SK-N-SH (cell line): ENCODE measurements at regions not wholly inside any gene's neighbourhood (a gene's known extent, or its start where the extent isn't known, plus 50 kb on each side); places are given as distances from the start of the nearest gene placed in this dataset.

ENCODE experiments used
- CTCF ChIA-PET: fragments of 300-600, 350-600 bp; formaldehyde crosslinking; extraction: SDS; loops from one replicate; lab custom pipeline; 2021; lab: Yijun Ruan, JAX
- POLR2A ChIA-PET: fragments of 350-600 bp; sonication (Branson Sonifier 250); formaldehyde crosslinking; extraction: SDS; loops from one replicate; lab custom pipeline; 2020; ENCODE audit warnings: antibody characterized with exemption, inconsistent platforms; lab: Yijun Ruan, JAX
- DNase-seq: peaks from one replicate; pipeline ENCODE4 v3.0.0; 2012
- H2AFZ ChIP-seq: fragments of 200-600 bp; sonication (generic); 2 replicates; pipeline ENCODE4 v1.8.1; 2016; ENCODE audit warnings: antibody characterized with exemption, mild to moderate bottlenecking, low read depth
- H3F3A ChIP-seq: fragments of 200-600 bp; sonication (generic); replicated peaks from 2 replicates; pipeline ENCODE3; 2016; ENCODE audit warnings: antibody characterized with exemption, mild to moderate bottlenecking; ENCODE audit not compliant: insufficient read depth
- H3K27ac ChIP-seq, 2 experiments: fragments of 200-500 bp in 1 of 2; fragments of 200-600 bp in 1 of 2; sonication (Bioruptor generic) in 1 of 2; sonication (generic), shearing (Covaris generic) in 1 of 2; 2 replicates each; pipeline versions ENCODE4 v1.5.1 to v1.6.1; 2014 to 2016; ENCODE audit warnings: low read depth in 2 of 2, inconsistent platforms in 1 of 2, low read length in 1 of 2, mild to moderate bottlenecking in 1 of 2, mixed read lengths in 1 of 2
- H3K27me3 ChIP-seq: fragments of 200-600 bp; sonication (generic), shearing (Covaris generic); 2 replicates; pipeline ENCODE4 v1.6.1; 2016; ENCODE audit warnings: mixed run types; ENCODE audit not compliant: insufficient read depth
- H3K36me3 ChIP-seq, 2 experiments: fragments of 200-500 bp in 1 of 2; fragments of 200-600 bp in 1 of 2; sonication (Bioruptor generic) in 1 of 2; sonication (generic) in 1 of 2; replicated peaks in 1 of 2; 2 replicates each; pipeline versions ENCODE3 to v1.5.1; 2014 to 2016; ENCODE audit warnings: low read length in 1 of 2, mild to moderate bottlenecking in 1 of 2; ENCODE audit not compliant: insufficient read depth in 2 of 2, control insufficient read depth in 1 of 2
- H3K4me1 ChIP-seq, 2 experiments: fragments of 200-500 bp in 1 of 2; fragments of 200-600 bp in 1 of 2; sonication (Bioruptor generic) in 1 of 2; sonication (generic), shearing (Covaris generic) in 1 of 2; 2 replicates each; pipeline versions ENCODE4 v1.5.1 to v1.6.1; 2014 to 2016; ENCODE audit warnings: low read depth in 1 of 2, low read length in 1 of 2, mixed run types in 1 of 2; ENCODE audit not compliant: insufficient read depth in 2 of 2, control insufficient read depth in 1 of 2
- H3K4me2 ChIP-seq: fragments of 200-600 bp; sonication (generic), shearing (Covaris generic); 2 replicates; pipeline ENCODE4 v1.6.1; 2017; ENCODE audit warnings: mixed run types
- H3K4me3 ChIP-seq, 2 experiments: fragments of 200-500 bp in 1 of 2; fragments of 200-600 bp in 1 of 2; sonication (Bioruptor generic) in 1 of 2; sonication (generic), shearing (Covaris generic) in 1 of 2; 2 replicates each; pipeline versions ENCODE4 v1.5.1 to v1.8.1; 2014 to 2016; ENCODE audit warnings: low read depth in 2 of 2, inconsistent platforms in 1 of 2, low read length in 1 of 2, mild to moderate bottlenecking in 1 of 2, mixed read lengths in 1 of 2, moderate library complexity in 1 of 2
- H3K79me2 ChIP-seq: fragments of 200-600 bp; sonication (generic); 2 replicates; pipeline ENCODE4 v1.8.1; 2017; ENCODE audit warnings: mild to moderate bottlenecking; ENCODE audit not compliant: insufficient read depth
- H3K9ac ChIP-seq: fragments of 200-600 bp; sonication (generic); 2 replicates; pipeline ENCODE4 v1.6.1; 2017; ENCODE audit warnings: mixed run types
- H3K9me2 ChIP-seq: fragments of 200-600 bp; sonication (generic); 2 replicates; pipeline ENCODE4 v1.6.1; 2017; ENCODE audit warnings: mixed run types
- H3K9me3 ChIP-seq: fragments of 200-600 bp; sonication (generic); 2 replicates; pipeline ENCODE4 v1.6.1; 2017; ENCODE audit warnings: mixed run types, mild to moderate bottlenecking, moderate library complexity
- H4K20me1 ChIP-seq: fragments of 200-600 bp; sonication (generic); 2 replicates; pipeline ENCODE4 v1.6.1; 2017; ENCODE audit warnings: mild to moderate bottlenecking, mixed run types; ENCODE audit not compliant: insufficient read depth
- EZH2phosphoT487 ChIP-seq: fragments of 200-600 bp; sonication (generic); IDR thresholded peaks from 2 replicates; pipeline ENCODE4 v1.6.1; 2017; ENCODE audit warnings: low read depth, mixed run types, mild to moderate bottlenecking, antibody characterized with exemption, moderate library complexity, borderline replicate concordance
- FOSL2 ChIP-seq: IDR thresholded peaks from 2 replicates; pipeline ENCODE4 v1.4.0; 2012; ENCODE audit warnings: low read depth, mild to moderate bottlenecking, moderate library complexity, borderline replicate concordance
- GABPA ChIP-seq: IDR thresholded peaks from 2 replicates; pipeline ENCODE4 v1.4.0; 2012; ENCODE audit warnings: low read depth, mild to moderate bottlenecking
- JUND ChIP-seq: IDR thresholded peaks from 2 replicates; pipeline ENCODE4 v1.4.0; 2012
- MAX ChIP-seq: IDR thresholded peaks from 2 replicates; pipeline ENCODE4 v1.4.0; 2012; ENCODE audit warnings: low read depth
- POLR2AphosphoS5 ChIP-seq: IDR thresholded peaks from 2 replicates; pipeline ENCODE4 v1.6.1; 2012; ENCODE audit warnings: low read depth, low read length
- RCOR1 ChIP-seq: fragments of 150-350 bp; IDR thresholded peaks from 2 replicates; pipeline ENCODE4 v1.6.1; 2017; ENCODE audit warnings: antibody characterized with exemption, low read length
- RFX5 ChIP-seq: IDR thresholded peaks from 2 replicates; pipeline ENCODE4 v1.6.1; 2012; ENCODE audit warnings: mild to moderate bottlenecking, improper control_type of control experiment, low read length
- SIN3A ChIP-seq: IDR thresholded peaks from 2 replicates; pipeline ENCODE4 v1.6.1; 2012; ENCODE audit warnings: low read depth, mild to moderate bottlenecking, low read length, moderate library complexity, borderline replicate concordance
- SMC3 ChIP-seq: IDR thresholded peaks from 2 replicates; pipeline ENCODE4 v1.6.1; 2012; ENCODE audit warnings: low read depth, low read length, improper control_type of control experiment
- ZBTB33 ChIP-seq: IDR thresholded peaks from 2 replicates; pipeline ENCODE4 v1.4.0; 2012; ENCODE audit warnings: low read depth, borderline replicate concordance
- WGBS: methylation state at CpG from one replicate; pipeline ENCODE4 v1.1.6; 2017; ENCODE audit warnings: low lambda C conversion rate; 5-methylcytosine and 5-hydroxymethylcytosine counted together

- DNase-seq = no peak
- Histone ChIP-seq H3K4me3 (no peak overlapping the region), H3K27ac (peak overlapping the region in 1 of 2 experiments; percentile 43; a peak in 2 of 4 replicates), H3K27me3 (no peaks in the 10 kb centered on the region), H2AFZ (no peak overlapping the region), H3K4me2 (no peak overlapping the region), H3K4me1 (no peaks in the 10 kb centered on the region; a peak in 1 of 4 replicates), H3F3A (no peaks in the 10 kb centered on the region), H3K79me2 (no peaks in the 10 kb centered on the region), H3K9me2 (no peaks in the 10 kb centered on the region), H3K9ac (no peak overlapping the region), H4K20me1 (no peaks in the 10 kb centered on the region), H3K9me3 (no peaks in the 10 kb centered on the region), H3K36me3 (no peaks in the 10 kb centered on the region)
- ChIA-PET POLR2A (no interaction called here), CTCF (no interaction called here)
- 61% methylated on average over 2 of the region's 2 CpGs for WGBS
- TF ChIP-seq GABPA = no peak
- no peak for TF ChIP-seq EZH2phosphoT487
- TF ChIP-seq MAX = no peak
- no peak for TF ChIP-seq JUND
- no peak for TF ChIP-seq ZBTB33
- TF ChIP-seq SMC3 = no peak
- no peak for TF ChIP-seq POLR2AphosphoS5
- no peak for TF ChIP-seq SIN3A
- TF ChIP-seq FOSL2 = no peak
These were observed 707.2 kb upstream of the REG3G start for GRCh38 chr2:78318275-78318674.

GRCh38 chr2:78330193-78330592 is 695.3 kb upstream of the REG3G start:
- Histone ChIP-seq H3K9ac (no peak overlapping the region), H3K27ac (no peak overlapping the region), H4K20me1 (no peaks in the 10 kb centered on the region), H3K9me3 (no peaks in the 10 kb centered on the region; the same call in 1 of the 2 replicates), H3K4me2 (no peak overlapping the region), H3K4me1 (no peaks in the 10 kb centered on the region), H2AFZ (no peak overlapping the region), H3K27me3 (no peaks in the 10 kb centered on the region), H3K36me3 (no peaks in the 10 kb centered on the region), H3F3A (no peaks in the 10 kb centered on the region), H3K4me3 (no peak overlapping the region), H3K79me2 (no peaks in the 10 kb centered on the region), H3K9me2 (no peaks in the 10 kb centered on the region)
- POLR2A ChIA-PET = no interaction called here
- DNase-seq = no peak
- TF ChIP-seq RFX5 (no peak), RCOR1 (no peak), EZH2phosphoT487 (no peak)
- CTCF ChIA-PET = no interaction called here
